CD4-positive, alpha-beta memory T cell (primary cell): ENCODE measurements at regions not wholly inside any gene's neighbourhood (a gene's known extent, or its start where the extent isn't known, plus 50 kb on each side); places are given as distances from the start of the nearest gene placed in this dataset.

ENCODE experiments used
- CTCF ChIA-PET: fragments of 350-600 bp; sonication (Branson Sonifier 250); formaldehyde crosslinking; loops from one replicate; lab custom pipeline; 2021; ENCODE audit warnings: inconsistent platforms; ENCODE audit not compliant: partially characterized antibody; lab: Charles Lee
- POLR2A ChIA-PET: fragments of 350-600 bp; sonication (Branson Sonifier 250); formaldehyde crosslinking; loops from one replicate; lab custom pipeline; 2021; ENCODE audit not compliant: partially characterized antibody; lab: Charles Lee
- DNase-seq, 5 donors: peaks; one replicate each; pipeline versions ENCODE4 v3.0.0 to v3.0.0-alpha.2; 2020 to 2022; ENCODE audit warnings: mixed read lengths in 1 of 5
- H3K27ac ChIP-seq: one replicate; pipeline ENCODE4 v1.7.0; 2013; ENCODE audit warnings: low read depth, low read length
- H3K27me3 ChIP-seq: 2 replicates; pipeline ENCODE4 v1.7.0; 2013; ENCODE audit warnings: mild to moderate bottlenecking, low read length, moderate library complexity; ENCODE audit not compliant: insufficient read depth
- H3K36me3 ChIP-seq: 2 replicates; pipeline ENCODE4 v1.7.0; 2013; ENCODE audit warnings: mild to moderate bottlenecking, low read length, moderate library complexity; ENCODE audit not compliant: insufficient read depth
- H3K4me1 ChIP-seq: 2 replicates; pipeline ENCODE4 v1.7.0; 2013; ENCODE audit warnings: mild to moderate bottlenecking, low read length, moderate library complexity; ENCODE audit not compliant: insufficient read depth
- H3K4me3 ChIP-seq, 2 donors: one replicate each; pipeline ENCODE4 v1.7.0; 2013; ENCODE audit warnings: low read length in 2 of 2, mild to moderate bottlenecking in 1 of 2
- H3K9me3 ChIP-seq, 2 donors: one replicate each; pipeline ENCODE4 v1.7.0; 2013; ENCODE audit warnings: low read length in 2 of 2, control low read depth in 1 of 2; ENCODE audit not compliant: control insufficient read depth in 1 of 2
- H3K27ac Mint-ChIP-seq, 7 donors: one replicate each; pipeline ENCODE4 v1.8.0; 2020 to 2021; ENCODE audit warnings: mixed read lengths in 7 of 7, mild to moderate bottlenecking in 6 of 7, inconsistent platforms in 3 of 7, moderate library complexity in 3 of 7
- H3K27me3 Mint-ChIP-seq, 2 donors: one replicate each; pipeline ENCODE4 v1.8.0; 2020 to 2021; ENCODE audit warnings: mixed read lengths in 2 of 2
- H3K36me3 Mint-ChIP-seq, 2 donors: one replicate each; pipeline ENCODE4 v1.8.0; 2020 to 2021; ENCODE audit warnings: mixed read lengths in 2 of 2, inconsistent platforms in 1 of 2, mild to moderate bottlenecking in 1 of 2
- H3K4me1 Mint-ChIP-seq, 4 donors: one replicate each; pipeline ENCODE4 v1.8.0; 2020 to 2021; ENCODE audit warnings: mixed read lengths in 4 of 4, mild to moderate bottlenecking in 1 of 4
- H3K4me3 Mint-ChIP-seq, 8 donors: one replicate each; pipeline ENCODE4 v1.8.0; 2020 to 2021; ENCODE audit warnings: mixed read lengths in 8 of 8, mild to moderate bottlenecking in 7 of 8, moderate library complexity in 6 of 8, inconsistent platforms in 3 of 8
- H3K9me3 Mint-ChIP-seq, 8 donors: one replicate each; pipeline ENCODE4 v1.8.0; 2020 to 2021; ENCODE audit warnings: mixed read lengths in 8 of 8, mild to moderate bottlenecking in 5 of 8, inconsistent platforms in 3 of 8, moderate library complexity in 1 of 8
- intact Hi-C: fragments of 100-400 bp; cut with micrococcal nuclease; formaldehyde crosslinking; loops from one replicate; pipeline ENCODE4 v1.15.1; 2023

- POLR2A ChIA-PET = no interaction called here
- CTCF ChIA-PET = no interaction called here
- Mint-ChIP-seq H3K27ac (no peak overlapping the region), H3K9me3 (peaks cover 2 to 17% (median 5%) of the 10 kb centered on the region in 8 donors), H3K36me3 (no peaks in the 10 kb centered on the region), H3K4me3 (no peak overlapping the region), H3K27me3 (no peaks in the 10 kb centered on the region), H3K4me1 (no peaks in the 10 kb centered on the region)
- no peak for DNase-seq
- Histone ChIP-seq H3K36me3 (no peaks in the 10 kb centered on the region), H3K4me1 (no peaks in the 10 kb centered on the region), H3K27me3 (no peaks in the 10 kb centered on the region), H3K9me3 (no peaks in the 10 kb centered on the region), H3K27ac (no peak overlapping the region), H3K4me3 (no peak overlapping the region)
- intact Hi-C loops = no loop called here
These were observed 767.7 kb downstream of the DTWD2 start for GRCh38 chr5:118220556-118221195.

GRCh38 chr5:118211606-118212005 lies 776.7 kb downstream of the DTWD2 start:
- POLR2A ChIA-PET = no interaction called here
- H3K27me3 Mint-ChIP-seq = no peaks in the 10 kb centered on the region
- no peaks in the 10 kb centered on the region for H3K36me3 ChIP-seq

GRCh38 chr5:118208031-118208453 lies 780.3 kb downstream of the DTWD2 start:
- ChIA-PET POLR2A (no interaction called here), CTCF (no interaction called here)
- Mint-ChIP-seq H3K36me3 (no peaks in the 10 kb centered on the region), H3K4me1 (no peaks in the 10 kb centered on the region), H3K4me3 (no peak overlapping the region), H3K27me3 (no peaks in the 10 kb centered on the region), H3K9me3 (peaks cover 0 to 29% (median 17%) of the 10 kb centered on the region in 8 donors), H3K27ac (no peak overlapping the region)
- Histone ChIP-seq H3K27me3 (no peaks in the 10 kb centered on the region), H3K27ac (no peak overlapping the region), H3K4me1 (no peaks in the 10 kb centered on the region), H3K9me3 (no peaks in the 10 kb centered on the region), H3K36me3 (no peaks in the 10 kb centered on the region), H3K4me3 (no peak overlapping the region)
- peak in 1 of 5 donors; percentile 31 for DNase-seq
- intact Hi-C loops = no loop called here

More at GRCh38 chr5:118211606-118212005, 776.7 kb downstream of the DTWD2 start:
- Histone ChIP-seq H3K4me1 (no peaks in the 10 kb centered on the region), H3K9me3 (no peaks in the 10 kb centered on the region), H3K27me3 (no peaks in the 10 kb centered on the region), H3K4me3 (no peak overlapping the region), H3K27ac (no peak overlapping the region)
- DNase-seq = no peak
- Mint-ChIP-seq H3K36me3 (no peaks in the 10 kb centered on the region), H3K4me1 (no peaks in the 10 kb centered on the region), H3K4me3 (no peak overlapping the region), H3K9me3 (peaks cover 0 to 43% (median 20%) of the 10 kb centered on the region in 8 donors), H3K27ac (no peak overlapping the region)
- intact Hi-C loops = no loop called here
- CTCF ChIA-PET = no interaction called here

GRCh38 chr5:118199801-118200200 lies 788.5 kb downstream of the DTWD2 start:
- Mint-ChIP-seq H3K27ac (no peak overlapping the region), H3K36me3 (no peaks in the 10 kb centered on the region), H3K9me3 (peaks cover 0 to 7% (median 3%) of the 10 kb centered on the region in 8 donors), H3K4me1 (no peaks in the 10 kb centered on the region), H3K4me3 (no peak overlapping the region), H3K27me3 (no peaks in the 10 kb centered on the region)
- Histone ChIP-seq H3K4me1 (no peaks in the 10 kb centered on the region), H3K9me3 (no peaks in the 10 kb centered on the region), H3K36me3 (no peaks in the 10 kb centered on the region), H3K27ac (no peak overlapping the region), H3K4me3 (no peak overlapping the region), H3K27me3 (no peaks in the 10 kb centered on the region)
- ChIA-PET CTCF (no interaction called here), POLR2A (no interaction called here)
- no peak for DNase-seq
- intact Hi-C loops = no loop called here

GRCh38 chr5:118196229-118196628 lies 792.1 kb downstream of the DTWD2 start:
- H3K9me3 ChIP-seq = no peaks in the 10 kb centered on the region
- no peak overlapping the region for H3K27ac Mint-ChIP-seq
- ChIA-PET POLR2A (no interaction called here), CTCF (no interaction called here)
- H3K36me3 Mint-ChIP-seq = no peaks in the 10 kb centered on the region
- H3K4me3 Mint-ChIP-seq = no peak overlapping the region
- H3K4me1 ChIP-seq = no peaks in the 10 kb centered on the region
- peaks cover 0 to 9% (median 2%) of the 10 kb centered on the region in 8 donors for H3K9me3 Mint-ChIP-seq
- intact Hi-C loops = no loop called here
- H3K27ac ChIP-seq = no peak overlapping the region
- no peaks in the 10 kb centered on the region for H3K36me3 ChIP-seq
- DNase-seq = no peak
- no peaks in the 10 kb centered on the region for H3K27me3 Mint-ChIP-seq
- no peaks in the 10 kb centered on the region for H3K27me3 ChIP-seq
- H3K4me1 Mint-ChIP-seq = no peaks in the 10 kb centered on the region
- H3K4me3 ChIP-seq = no peak overlapping the region

- H3K4me1 ChIP-seq = no peaks in the 10 kb centered on the region
- no peaks in the 10 kb centered on the region for H3K9me3 ChIP-seq
- Mint-ChIP-seq H3K4me1 (no peaks in the 10 kb centered on the region), H3K27ac (no peak overlapping the region), H3K36me3 (no peaks in the 10 kb centered on the region), H3K9me3 (peaks cover 0 to 9% (median 2%) of the 10 kb centered on the region in 8 donors), H3K27me3 (no peaks in the 10 kb centered on the region), H3K4me3 (no peak overlapping the region)
- no peaks in the 10 kb centered on the region for H3K27me3 ChIP-seq
- no peak for DNase-seq
- intact Hi-C loops = no loop called here
- no peak overlapping the region for H3K27ac ChIP-seq
- ChIA-PET CTCF (interaction anchor here (0.9 kb wide), 1 partner anchor 11 kb away, joined by 3 read pairs; no protein-coding TSS in a partner anchor), POLR2A (no interaction called here)
- H3K36me3 ChIP-seq = no peaks in the 10 kb centered on the region
- no peak overlapping the region for H3K4me3 ChIP-seq
These were observed 793.1 kb downstream of the DTWD2 start for GRCh38 chr5:118195211-118195610.

GRCh38 chr5:118193194-118193905 lies 795.0 kb downstream of the DTWD2 start:
- Mint-ChIP-seq H3K4me3 (no peak overlapping the region), H3K27ac (no peak overlapping the region), H3K4me1 (no peaks in the 10 kb centered on the region), H3K9me3 (peaks cover 0 to 9% (median 2%) of the 10 kb centered on the region in 8 donors), H3K27me3 (no peaks in the 10 kb centered on the region), H3K36me3 (no peaks in the 10 kb centered on the region)
- no peaks in the 10 kb centered on the region for H3K9me3 ChIP-seq
- no peak for DNase-seq
- ChIA-PET POLR2A (no interaction called here), CTCF (no interaction called here)
- H3K36me3 ChIP-seq = no peaks in the 10 kb centered on the region
- no peaks in the 10 kb centered on the region for H3K4me1 ChIP-seq
- H3K4me3 ChIP-seq = no peak overlapping the region
- no peaks in the 10 kb centered on the region for H3K27me3 ChIP-seq
- H3K27ac ChIP-seq = no peak overlapping the region
- intact Hi-C loops = no loop called here
